ENCODE measurements at regions not wholly inside any gene's neighbourhood (a gene's known extent, or its start where the extent isn't known, plus 50 kb on each side); places are given as distances from the start of the nearest gene placed in this dataset.

DNA sequence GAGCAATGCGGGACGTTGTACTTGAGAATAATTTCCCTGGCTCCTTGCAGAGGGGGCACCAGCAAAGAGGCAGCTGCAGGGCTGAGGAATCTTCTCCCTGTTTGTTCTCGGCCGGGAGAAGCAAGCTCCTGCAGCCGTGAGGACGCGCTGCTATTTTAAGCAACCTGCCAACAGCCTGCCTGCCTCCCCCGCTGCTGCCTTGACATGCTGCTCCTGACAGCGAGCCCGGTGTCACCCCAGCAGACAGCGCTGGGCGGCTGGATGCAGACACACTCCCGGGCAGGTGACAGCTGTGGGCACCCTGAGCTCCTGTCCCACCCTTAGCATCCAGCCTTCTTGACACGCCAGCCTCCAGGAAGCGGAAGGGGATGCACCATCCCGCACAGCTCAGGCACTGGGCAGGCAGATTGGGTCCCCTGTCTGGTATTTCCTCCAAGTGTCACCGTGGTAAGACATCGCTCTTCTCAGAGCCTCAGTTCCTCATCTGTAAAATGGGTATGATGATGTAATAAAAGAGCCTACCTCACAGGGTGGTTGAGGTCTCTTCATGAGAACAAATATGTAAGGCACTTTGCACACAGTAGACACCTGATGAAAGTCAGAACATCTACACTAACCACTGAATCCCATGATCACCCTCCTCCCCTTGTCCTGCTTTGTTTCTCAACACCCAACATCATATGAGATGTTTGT lies 530.6 kb downstream of the MN1 start:
- H3K4me1 ChIP-seq = peaks cover 0 to 6% (median 0%) of the 10 kb centered on the region in 4 donors
- intact Hi-C loops (cut with DNase I; ENCODE audit: low total_unique reads) = no loop called here
- TF ChIP-seq POLR2A (IDR thresholded peaks at IDR 0.05) (no peak), POLR2AphosphoS5 (IDR thresholded peaks at IDR 0.05) (no peak), EP300 (IDR thresholded peaks at IDR 0.05) (no peak)
- TF ChIP-seq, protein P1, sequence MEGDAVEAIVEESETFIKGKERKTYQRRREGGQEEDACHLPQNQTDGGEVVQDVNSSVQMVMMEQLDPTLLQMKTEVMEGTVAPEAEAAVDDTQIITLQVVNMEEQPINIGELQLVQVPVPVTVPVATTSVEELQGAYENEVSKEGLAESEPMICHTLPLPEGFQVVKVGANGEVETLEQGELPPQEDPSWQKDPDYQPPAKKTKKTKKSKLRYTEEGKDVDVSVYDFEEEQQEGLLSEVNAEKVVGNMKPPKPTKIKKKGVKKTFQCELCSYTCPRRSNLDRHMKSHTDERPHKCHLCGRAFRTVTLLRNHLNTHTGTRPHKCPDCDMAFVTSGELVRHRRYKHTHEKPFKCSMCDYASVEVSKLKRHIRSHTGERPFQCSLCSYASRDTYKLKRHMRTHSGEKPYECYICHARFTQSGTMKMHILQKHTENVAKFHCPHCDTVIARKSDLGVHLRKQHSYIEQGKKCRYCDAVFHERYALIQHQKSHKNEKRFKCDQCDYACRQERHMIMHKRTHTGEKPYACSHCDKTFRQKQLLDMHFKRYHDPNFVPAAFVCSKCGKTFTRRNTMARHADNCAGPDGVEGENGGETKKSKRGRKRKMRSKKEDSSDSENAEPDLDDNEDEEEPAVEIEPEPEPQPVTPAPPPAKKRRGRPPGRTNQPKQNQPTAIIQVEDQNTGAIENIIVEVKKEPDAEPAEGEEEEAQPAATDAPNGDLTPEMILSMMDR (IDR thresholded peaks at IDR 0.05) = no peak
- H3K36me3 ChIP-seq = no peaks in the 10 kb centered on the region
- H3K27ac ChIP-seq = no peak overlapping the region
- H3K27me3 ChIP-seq = peaks cover 0 to 50% (median 6%) of the 10 kb centered on the region in 3 donors
- peak in 1 of 2 donors; percentile 26 for DNase-seq
- WGBS, 5 donors = 35 to 60% (median 40%) methylated on average over 12 to 18 of the region's 18 CpGs
- no peak overlapping the region for H3K4me3 ChIP-seq
- no peaks in the 10 kb centered on the region for H3K9me3 ChIP-seq

DNA sequence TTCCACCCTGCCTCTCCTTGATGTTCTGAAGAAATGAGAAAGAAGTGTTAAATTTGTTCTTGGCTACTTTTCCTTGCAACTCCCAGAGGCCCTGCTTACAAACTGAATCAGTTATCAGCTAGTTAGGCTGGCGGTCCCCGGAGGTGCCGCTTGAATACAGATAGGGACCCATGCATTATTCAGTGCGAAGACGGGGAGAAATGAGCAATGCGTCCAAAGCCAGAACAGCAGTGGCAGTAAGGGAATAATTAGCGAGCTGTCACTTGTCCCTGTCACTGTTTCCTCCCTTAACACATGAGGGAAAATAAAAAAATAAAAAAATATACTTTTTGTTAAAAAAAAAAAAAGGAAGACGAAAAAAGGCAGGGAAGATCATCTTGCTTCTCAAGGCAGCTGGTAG lies 528.1 kb downstream of the MN1 start:
- H3K27ac ChIP-seq = no peak overlapping the region
- H3K27me3 ChIP-seq = peaks cover 0 to 50% (median 6%) of the 10 kb centered on the region in 3 donors
- intact Hi-C loops (cut with DNase I; ENCODE audit: low total_unique reads) = no loop called here
- TF ChIP-seq POLR2A (IDR thresholded peaks at IDR 0.05) = no peak
- no peak for TF ChIP-seq POLR2AphosphoS5 (IDR thresholded peaks at IDR 0.05)
- TF ChIP-seq, protein P1 (IDR thresholded peaks at IDR 0.05) = no peak
- H3K36me3 ChIP-seq = no peaks in the 10 kb centered on the region
- peaks cover 0 to 6% (median 0%) of the 10 kb centered on the region in 4 donors for H3K4me1 ChIP-seq
- no peak overlapping the region for H3K4me3 ChIP-seq
- WGBS, 5 donors = 22 to 46% (median 35%) methylated on average over 8 of the region's 8 CpGs
- peaks cover 0 to 6% (median 0%) of the 10 kb centered on the region in 4 donors for H3K9me3 ChIP-seq
- DNase-seq = no peak

DNA sequence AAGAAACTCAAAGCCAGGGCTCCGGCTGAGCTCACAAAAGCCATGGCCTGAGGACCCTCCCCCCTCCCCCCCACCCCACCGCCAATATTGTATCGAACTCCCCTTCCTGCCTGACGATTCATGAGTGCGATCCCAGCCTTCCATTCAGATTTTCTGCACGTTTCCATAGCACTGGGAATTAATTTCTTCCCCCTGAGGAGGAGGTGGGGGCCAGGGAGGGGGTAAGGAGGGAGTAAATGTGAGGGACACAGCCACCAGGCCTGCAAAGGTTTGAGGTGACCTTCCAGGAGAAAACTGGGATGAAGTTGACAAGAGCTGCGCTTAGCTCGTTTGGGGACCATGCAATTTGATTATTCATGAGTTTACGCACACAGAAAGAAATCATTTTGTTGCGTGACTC lies 527.7 kb downstream of the MN1 start:
- Histone ChIP-seq H3K4me1 (peaks cover 0 to 6% (median 0%) of the 10 kb centered on the region in 4 donors), H3K36me3 (no peaks in the 10 kb centered on the region), H3K27ac (no peak overlapping the region), H3K27me3 (peaks cover 0 to 50% (median 6%) of the 10 kb centered on the region in 3 donors), H3K9me3 (peaks cover 0 to 6% (median 0%) of the 10 kb centered on the region in 4 donors), H3K4me3 (no peak overlapping the region)
- intact Hi-C loops (cut with DNase I; ENCODE audit: low total_unique reads) = no loop called here
- DNase-seq = no peak
- TF ChIP-seq POLR2A (IDR thresholded peaks at IDR 0.05) (no peak), POLR2AphosphoS5 (IDR thresholded peaks at IDR 0.05) (no peak), EP300 (IDR thresholded peaks at IDR 0.05) (no peak)
- TF ChIP-seq, protein P1 (IDR thresholded peaks at IDR 0.05) = no peak
- 50 to 63% (median 53%) methylated on average over 10 of the region's 10 CpGs for WGBS, 5 donors

DNA sequence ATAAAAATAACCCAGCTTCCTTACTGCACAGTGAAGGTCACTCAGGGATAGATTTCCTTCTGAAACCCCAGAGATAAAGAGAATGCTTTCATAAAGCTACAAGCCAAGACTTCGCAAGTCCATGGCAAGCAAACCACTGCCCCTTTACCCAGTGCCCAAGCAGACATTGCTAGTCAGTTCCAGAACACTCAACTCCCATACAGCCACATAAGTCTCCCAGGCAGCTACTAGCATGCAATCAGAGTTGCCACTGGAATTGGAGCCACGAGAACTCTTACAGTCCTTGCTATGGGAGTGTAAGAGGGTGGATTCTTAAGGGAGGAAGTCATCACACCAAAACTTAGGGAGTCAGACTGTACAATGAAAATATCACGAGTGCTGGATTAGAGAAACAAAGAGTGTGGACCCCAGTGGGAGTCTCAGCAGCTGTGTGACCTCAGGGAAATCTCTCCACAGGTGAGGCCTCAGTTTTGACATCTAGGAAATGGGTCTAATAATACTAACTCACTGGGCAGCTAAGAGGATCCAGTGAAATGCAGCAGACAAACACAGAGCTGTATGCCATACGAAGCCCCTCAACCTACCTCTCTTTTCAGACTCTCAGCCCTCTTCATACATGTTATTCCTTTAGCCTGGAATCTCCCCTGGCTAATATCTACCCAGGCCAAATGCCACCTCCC lies 526.6 kb downstream of the MN1 start:
- peaks cover 0 to 6% (median 0%) of the 10 kb centered on the region in 4 donors for H3K4me1 ChIP-seq
- no peak for DNase-seq
- no peak overlapping the region for H3K27ac ChIP-seq
- intact Hi-C loops (cut with DNase I; ENCODE audit: low total_unique reads) = no loop called here
- peaks cover 0 to 6% (median 0%) of the 10 kb centered on the region in 4 donors for H3K9me3 ChIP-seq
- no peak overlapping the region for H3K4me3 ChIP-seq
- no peaks in the 10 kb centered on the region for H3K36me3 ChIP-seq
- peaks cover 0 to 41% (median 6%) of the 10 kb centered on the region in 3 donors for H3K27me3 ChIP-seq
- TF ChIP-seq, protein P1 (IDR thresholded peaks at IDR 0.05) = no peak
- TF ChIP-seq POLR2AphosphoS5 (IDR thresholded peaks at IDR 0.05) (no peak), EP300 (IDR thresholded peaks at IDR 0.05) (no peak), POLR2A (IDR thresholded peaks at IDR 0.05) (no peak)
- WGBS, 5 donors = 64 to 73% (median 71%) methylated on average over 4 of the region's 4 CpGs

Data from stomach (tissue), 8 donors.